PC-9 (cell line): ENCODE measurements at regions not wholly inside any gene's neighbourhood (a gene's known extent, or its start where the extent isn't known, plus 50 kb on each side); places are given as distances from the start of the nearest gene placed in this dataset.

Source experiments
- BruUV-seq: library from RNA; stranded (reverse); fragments of 400-500 nt; replicated peaks from 2 replicates; lab custom pipeline; 2021; lab: Mats Ljungman, UMichigan
- CTCF ChIA-PET: fragments of 300-600 bp; sonication (Branson Sonifier 250); formaldehyde crosslinking; loops from one replicate; lab custom pipeline; 2022; ENCODE audit warnings: antibody characterized with exemption; lab: Charles Lee
- POLR2A ChIA-PET: fragments of 300-600 bp; sonication (Branson Sonifier 250); formaldehyde crosslinking; loops from one replicate; lab custom pipeline; 2022; ENCODE audit warnings: antibody characterized with exemption; ENCODE audit not compliant: unreplicated experiment; lab: Charles Lee
- DNase-seq, 2 experiments: peaks; one replicate each; pipeline versions ENCODE4 v3.0.0 to v3.0.0-alpha.2; 2015 to 2022; ENCODE audit warnings: mixed read lengths in 1 of 2
- H2AFZ ChIP-seq: fragments of 200-600 bp; sonication (generic); 2 replicates; pipeline ENCODE4 v1.8.1; 2017; ENCODE audit warnings: antibody characterized with exemption
- H3F3A ChIP-seq: fragments of 200-600 bp; sonication (generic); 2 replicates; pipeline ENCODE4 v1.8.1; 2017; ENCODE audit warnings: antibody characterized with exemption, mild to moderate bottlenecking, low read depth; ENCODE audit not compliant: insufficient read depth
- H3K27ac ChIP-seq: fragments of 200-600 bp; sonication (generic); 2 replicates; pipeline ENCODE4 v1.6.1; 2016; ENCODE audit warnings: mixed run types
- H3K27me3 ChIP-seq: fragments of 200-600 bp; sonication (generic); 2 replicates; pipeline ENCODE4 v1.6.1; 2016; ENCODE audit warnings: low read depth, mixed run types; ENCODE audit not compliant: insufficient read depth
- H3K36me3 ChIP-seq: fragments of 200-600 bp; sonication (generic); 2 replicates; pipeline ENCODE4 v1.6.1; 2016; ENCODE audit warnings: low read depth, mixed run types
- H3K4me1 ChIP-seq: fragments of 200-600 bp; sonication (generic); replicated peaks from 2 replicates; pipeline ENCODE4 v1.6.1; 2016; ENCODE audit warnings: mixed run types; ENCODE audit not compliant: insufficient read depth
- H3K4me2 ChIP-seq: fragments of 200-600 bp; sonication (generic); 2 replicates; pipeline ENCODE4 v1.6.1; 2017; ENCODE audit warnings: mixed run types
- H3K4me3 ChIP-seq: fragments of 200-600 bp; sonication (generic); 2 replicates; pipeline ENCODE4 v1.6.1; 2016; ENCODE audit warnings: mixed run types
- H3K79me2 ChIP-seq: fragments of 200-600 bp; sonication (generic); 2 replicates; pipeline ENCODE4 v1.6.1; 2017; ENCODE audit warnings: low read depth, mixed run types
- H3K9me2 ChIP-seq: fragments of 200-600 bp; sonication (generic); 2 replicates; pipeline ENCODE4 v1.8.1; 2017; ENCODE audit warnings: mild to moderate bottlenecking; ENCODE audit not compliant: insufficient read depth
- H3K9me3 ChIP-seq: fragments of 200-600 bp; sonication (generic); 2 replicates; pipeline ENCODE4 v1.8.1; 2016; ENCODE audit warnings: low read depth; ENCODE audit not compliant: insufficient read depth
- H4K20me1 ChIP-seq: fragments of 200-600 bp; sonication (generic); 2 replicates; pipeline ENCODE4 v1.8.1; 2017; ENCODE audit not compliant: insufficient read depth
- EZH2 ChIP-seq: fragments of 200-600 bp; sonication (generic); IDR thresholded peaks from 2 replicates; pipeline ENCODE4 v1.8.0; 2017; ENCODE audit warnings: antibody characterized with exemption, low read depth
- intact Hi-C: fragments of 100-400 bp; cut with micrococcal nuclease; formaldehyde crosslinking; loops from one replicate; pipeline ENCODE4 v1.10.0; 2022; ENCODE audit not compliant: unreplicated experiment
- TF ChIP-seq, protein P1 (sequence below): fragments of 200-600 bp; sonication (generic); conservative IDR thresholded peaks from 2 replicates; pipeline ENCODE4 v1.6.1; 2017; ENCODE audit warnings: mixed run types, antibody characterized with exemption, mild to moderate bottlenecking, moderate library complexity

DNA sequence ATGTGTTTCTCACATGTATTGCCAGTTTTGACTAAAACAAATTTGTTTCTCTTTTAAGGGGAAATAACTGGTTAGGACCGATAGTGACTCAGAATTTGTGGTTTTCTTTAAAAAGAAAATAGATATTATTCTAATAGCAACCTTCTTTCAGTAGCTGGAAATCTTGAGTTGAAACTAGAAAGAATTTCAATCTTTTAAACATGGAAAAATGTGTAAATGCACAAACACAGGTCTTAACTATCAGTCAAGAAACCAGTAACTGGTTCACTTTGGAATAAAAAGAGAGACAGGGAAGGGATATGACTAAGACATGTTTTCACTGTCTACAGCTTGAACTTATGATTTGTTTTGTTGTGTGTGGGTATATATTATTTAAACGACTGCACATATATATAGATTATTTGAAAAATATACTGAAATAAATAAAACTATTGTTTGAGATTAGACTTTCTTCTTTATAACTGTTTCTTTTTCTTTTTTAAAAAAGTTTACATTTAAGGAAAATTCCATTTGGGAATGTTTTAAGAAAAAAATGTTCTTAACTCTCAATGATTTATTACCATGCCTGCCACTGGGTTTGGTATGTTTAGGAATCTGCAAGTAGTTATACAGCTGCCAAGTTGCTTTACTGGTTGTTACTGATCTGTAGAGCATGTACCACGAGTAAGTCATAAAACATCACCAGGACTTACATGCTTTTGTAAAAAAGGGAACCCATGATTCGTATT lies 753.3 kb upstream of the MARCKS start:
- DNase-seq, result no peak
- no peaks in the 10 kb centered on the region for H3K36me3 ChIP-seq
- H3K27me3 ChIP-seq, result no peaks in the 10 kb centered on the region
- H3K9me3 ChIP-seq, result no peaks in the 10 kb centered on the region; the same call in 1 of the 2 replicates
- TF ChIP-seq, protein P1, sequence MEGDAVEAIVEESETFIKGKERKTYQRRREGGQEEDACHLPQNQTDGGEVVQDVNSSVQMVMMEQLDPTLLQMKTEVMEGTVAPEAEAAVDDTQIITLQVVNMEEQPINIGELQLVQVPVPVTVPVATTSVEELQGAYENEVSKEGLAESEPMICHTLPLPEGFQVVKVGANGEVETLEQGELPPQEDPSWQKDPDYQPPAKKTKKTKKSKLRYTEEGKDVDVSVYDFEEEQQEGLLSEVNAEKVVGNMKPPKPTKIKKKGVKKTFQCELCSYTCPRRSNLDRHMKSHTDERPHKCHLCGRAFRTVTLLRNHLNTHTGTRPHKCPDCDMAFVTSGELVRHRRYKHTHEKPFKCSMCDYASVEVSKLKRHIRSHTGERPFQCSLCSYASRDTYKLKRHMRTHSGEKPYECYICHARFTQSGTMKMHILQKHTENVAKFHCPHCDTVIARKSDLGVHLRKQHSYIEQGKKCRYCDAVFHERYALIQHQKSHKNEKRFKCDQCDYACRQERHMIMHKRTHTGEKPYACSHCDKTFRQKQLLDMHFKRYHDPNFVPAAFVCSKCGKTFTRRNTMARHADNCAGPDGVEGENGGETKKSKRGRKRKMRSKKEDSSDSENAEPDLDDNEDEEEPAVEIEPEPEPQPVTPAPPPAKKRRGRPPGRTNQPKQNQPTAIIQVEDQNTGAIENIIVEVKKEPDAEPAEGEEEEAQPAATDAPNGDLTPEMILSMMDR, result no peak
- no peak for TF ChIP-seq EZH2
- intact Hi-C loops, result no loop called here
- no TSS peak for BruUV-seq
- POLR2A ChIA-PET, result interaction anchor here (0.6 kb wide), 1 partner anchor 259 kb away, joined by 9 read pairs; no protein-coding TSS in a partner anchor
- H3F3A ChIP-seq, result no peaks in the 10 kb centered on the region
- H4K20me1 ChIP-seq, result no peaks in the 10 kb centered on the region
- CTCF ChIA-PET, result no interaction called here
- H2AFZ ChIP-seq, result no peak overlapping the region
- 0 out of 2 replicates have a peak, but pooled peaks cover 6% of the 10 kb centered on the region for H3K9me2 ChIP-seq
- no peaks in the 10 kb centered on the region for H3K4me1 ChIP-seq
- H3K4me2 ChIP-seq, result no peak overlapping the region
- H3K79me2 ChIP-seq, result no peaks in the 10 kb centered on the region
- no peak overlapping the region for H3K4me3 ChIP-seq
- no peak overlapping the region for H3K27ac ChIP-seq

GRCh38 chr6:113104541-113104940 lies 752.6 kb upstream of the MARCKS start:
- DNase-seq, result no peak
- Histone ChIP-seq H3K9me2 (0 out of 2 replicates have a peak, but pooled peaks cover 6% of the 10 kb centered on the region), H3K79me2 (no peaks in the 10 kb centered on the region), H3K36me3 (no peaks in the 10 kb centered on the region), H3K9me3 (no peaks in the 10 kb centered on the region; the same call in 1 of the 2 replicates), H3K4me3 (no peak overlapping the region), H3K4me1 (no peaks in the 10 kb centered on the region), H3F3A (no peaks in the 10 kb centered on the region), H3K4me2 (no peak overlapping the region), H3K27ac (no peak overlapping the region), H4K20me1 (no peaks in the 10 kb centered on the region), H3K27me3 (no peaks in the 10 kb centered on the region), H2AFZ (no peak overlapping the region)
- intact Hi-C loops, result no loop called here
- POLR2A ChIA-PET, result interaction anchor here (0.6 kb wide), 1 partner anchor 258 kb away, joined by 9 read pairs; no protein-coding TSS in a partner anchor
- no TSS peak for BruUV-seq
- CTCF ChIA-PET, result no interaction called here
- TF ChIP-seq EZH2, result no peak
- TF ChIP-seq, protein P1, result no peak

- POLR2A ChIA-PET, result no interaction called here
- Histone ChIP-seq H3K27ac (no peak overlapping the region), H3K9me2 (0 out of 2 replicates have a peak, but pooled peaks cover 6% of the 10 kb centered on the region), H3F3A (no peaks in the 10 kb centered on the region), H3K36me3 (no peaks in the 10 kb centered on the region), H4K20me1 (no peaks in the 10 kb centered on the region), H3K4me2 (no peak overlapping the region), H3K4me3 (no peak overlapping the region), H2AFZ (no peak overlapping the region), H3K4me1 (no peaks in the 10 kb centered on the region), H3K27me3 (no peaks in the 10 kb centered on the region), H3K9me3 (no peaks in the 10 kb centered on the region; the same call in 1 of the 2 replicates), H3K79me2 (no peaks in the 10 kb centered on the region)
- TF ChIP-seq, protein P1, result no peak
- no peak for TF ChIP-seq EZH2
- no peak for DNase-seq
- intact Hi-C loops, result no loop called here
- BruUV-seq, result no TSS peak
- CTCF ChIA-PET, result no interaction called here
These were observed 752.2 kb upstream of the MARCKS start for GRCh38 chr6:113104951-113105350.
